ENCODE measurements at regions not wholly inside any gene's neighbourhood (a gene's known extent, or its start where the extent isn't known, plus 50 kb on each side); places are given as distances from the start of the nearest gene placed in this dataset.

DNA sequence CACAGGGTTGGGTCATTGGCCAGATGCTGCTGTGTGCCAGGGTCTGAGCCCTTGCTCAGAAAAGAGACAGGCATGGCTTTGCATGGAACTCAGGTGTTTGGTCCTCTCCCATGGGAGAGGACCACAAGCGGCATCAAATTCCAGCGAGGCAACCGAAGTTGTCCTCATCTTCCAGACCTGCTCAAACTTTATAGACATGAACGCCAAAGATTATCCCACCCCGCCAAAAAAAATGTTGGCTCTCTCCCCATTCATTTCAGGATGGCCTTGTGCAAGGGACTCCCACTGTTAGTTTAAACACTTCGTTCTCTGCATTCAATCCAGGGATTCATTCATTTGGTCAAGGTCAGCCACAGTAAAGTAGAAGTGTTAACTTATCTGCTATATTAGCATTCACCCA, 360.8 kb upstream of the ZFHX3 start:
- H3K4me3 ChIP-seq (ENCODE audit: low read depth in 2 of 2, low read length in 2 of 2) = no peak overlapping the region
- ChIA-PET CTCF (no interaction called here), POLR2A (no interaction called here)
- BruUV-seq (replicated peaks) = no TSS peak
- H3K27me3 ChIP-seq (ENCODE audit: control insufficient read depth, insufficient read depth, low read length) = no peaks in the 10 kb centered on the region; the same call in 1 of the 2 replicates
- in situ Hi-C loops (cut with HindIII; ENCODE audit: low pct_unique_long_range_greater_than_20kb, low sequenced_read_pairs) (no loop called here), intact Hi-C loops (cut with micrococcal nuclease; ENCODE audit: unreplicated experiment) (no loop called here)
- TF ChIP-seq TCF7L2 (IDR thresholded peaks at IDR 0.05; ENCODE audit: low read depth, low read length) = no peak
- no peak for TF ChIP-seq SIN3A (IDR thresholded peaks at IDR 0.05; ENCODE audit: borderline replicate concordance, insufficient read depth, low read depth, low read length)
- no peak for DNase-seq (ENCODE audit: low read depth, low spot score)
- no peaks in the 10 kb centered on the region for H3K36me3 ChIP-seq (ENCODE audit: control insufficient read depth, insufficient read depth, low read length)
- H3K27ac ChIP-seq (ENCODE audit: low read length) = no peak overlapping the region
- H3K4me1 ChIP-seq (ENCODE audit: control insufficient read depth, insufficient read depth, low read length) = no peaks in the 10 kb centered on the region
- ATAC-seq = no peak
- no peaks in the 10 kb centered on the region for H3K9me3 ChIP-seq (ENCODE audit: control insufficient read depth, insufficient read depth, low read depth, low read length)

DNA sequence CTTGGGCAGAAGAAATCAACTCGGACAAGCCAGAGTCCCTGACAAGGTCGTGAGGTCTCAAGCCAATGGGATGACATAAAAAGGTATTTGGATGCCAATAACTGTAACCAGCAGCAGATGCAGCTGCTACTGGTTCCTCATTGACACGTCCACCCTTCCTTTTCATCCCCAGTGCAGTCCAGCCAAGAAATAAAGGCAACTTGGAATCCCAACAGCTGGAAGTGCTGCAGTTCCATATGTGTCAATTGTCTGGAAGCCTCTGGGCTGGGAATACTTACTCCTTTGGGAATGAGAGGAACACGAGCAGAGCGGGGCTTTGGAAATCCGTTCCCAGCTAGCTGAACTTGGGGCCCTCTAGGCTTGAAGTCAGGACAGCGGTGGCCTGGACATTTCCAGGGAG, 360.4 kb upstream of the ZFHX3 start:
- no peaks in the 10 kb centered on the region for H3K4me1 ChIP-seq (ENCODE audit: control insufficient read depth, insufficient read depth, low read length)
- no peaks in the 10 kb centered on the region for H3K36me3 ChIP-seq (ENCODE audit: control insufficient read depth, insufficient read depth, low read length)
- intact Hi-C loops (cut with micrococcal nuclease; ENCODE audit: unreplicated experiment) (no loop called here), in situ Hi-C loops (cut with HindIII; ENCODE audit: low pct_unique_long_range_greater_than_20kb, low sequenced_read_pairs) (no loop called here)
- ChIA-PET POLR2A (no interaction called here), CTCF (no interaction called here)
- no peak overlapping the region for H3K27ac ChIP-seq (ENCODE audit: low read length)
- no TSS peak for BruUV-seq (replicated peaks)
- ATAC-seq (no peak), DNase-seq (ENCODE audit: low read depth, low spot score) (no peak)
- no peaks in the 10 kb centered on the region; the same call in 1 of the 2 replicates for H3K27me3 ChIP-seq (ENCODE audit: control insufficient read depth, insufficient read depth, low read length)
- no peak overlapping the region for H3K4me3 ChIP-seq (ENCODE audit: low read depth in 2 of 2, low read length in 2 of 2)
- TF ChIP-seq POLR2AphosphoS5 (IDR thresholded peaks at IDR 0.05; ENCODE audit: low read depth, low read length) (no peak), SIN3A (IDR thresholded peaks at IDR 0.05; ENCODE audit: borderline replicate concordance, insufficient read depth, low read depth, low read length) (no peak), TCF7L2 (IDR thresholded peaks at IDR 0.05; ENCODE audit: low read depth, low read length) (no peak)
- TF ChIP-seq, protein P1, sequence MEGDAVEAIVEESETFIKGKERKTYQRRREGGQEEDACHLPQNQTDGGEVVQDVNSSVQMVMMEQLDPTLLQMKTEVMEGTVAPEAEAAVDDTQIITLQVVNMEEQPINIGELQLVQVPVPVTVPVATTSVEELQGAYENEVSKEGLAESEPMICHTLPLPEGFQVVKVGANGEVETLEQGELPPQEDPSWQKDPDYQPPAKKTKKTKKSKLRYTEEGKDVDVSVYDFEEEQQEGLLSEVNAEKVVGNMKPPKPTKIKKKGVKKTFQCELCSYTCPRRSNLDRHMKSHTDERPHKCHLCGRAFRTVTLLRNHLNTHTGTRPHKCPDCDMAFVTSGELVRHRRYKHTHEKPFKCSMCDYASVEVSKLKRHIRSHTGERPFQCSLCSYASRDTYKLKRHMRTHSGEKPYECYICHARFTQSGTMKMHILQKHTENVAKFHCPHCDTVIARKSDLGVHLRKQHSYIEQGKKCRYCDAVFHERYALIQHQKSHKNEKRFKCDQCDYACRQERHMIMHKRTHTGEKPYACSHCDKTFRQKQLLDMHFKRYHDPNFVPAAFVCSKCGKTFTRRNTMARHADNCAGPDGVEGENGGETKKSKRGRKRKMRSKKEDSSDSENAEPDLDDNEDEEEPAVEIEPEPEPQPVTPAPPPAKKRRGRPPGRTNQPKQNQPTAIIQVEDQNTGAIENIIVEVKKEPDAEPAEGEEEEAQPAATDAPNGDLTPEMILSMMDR (IDR thresholded peaks at IDR 0.05) = no peak
- TF ChIP-seq, protein P2, sequence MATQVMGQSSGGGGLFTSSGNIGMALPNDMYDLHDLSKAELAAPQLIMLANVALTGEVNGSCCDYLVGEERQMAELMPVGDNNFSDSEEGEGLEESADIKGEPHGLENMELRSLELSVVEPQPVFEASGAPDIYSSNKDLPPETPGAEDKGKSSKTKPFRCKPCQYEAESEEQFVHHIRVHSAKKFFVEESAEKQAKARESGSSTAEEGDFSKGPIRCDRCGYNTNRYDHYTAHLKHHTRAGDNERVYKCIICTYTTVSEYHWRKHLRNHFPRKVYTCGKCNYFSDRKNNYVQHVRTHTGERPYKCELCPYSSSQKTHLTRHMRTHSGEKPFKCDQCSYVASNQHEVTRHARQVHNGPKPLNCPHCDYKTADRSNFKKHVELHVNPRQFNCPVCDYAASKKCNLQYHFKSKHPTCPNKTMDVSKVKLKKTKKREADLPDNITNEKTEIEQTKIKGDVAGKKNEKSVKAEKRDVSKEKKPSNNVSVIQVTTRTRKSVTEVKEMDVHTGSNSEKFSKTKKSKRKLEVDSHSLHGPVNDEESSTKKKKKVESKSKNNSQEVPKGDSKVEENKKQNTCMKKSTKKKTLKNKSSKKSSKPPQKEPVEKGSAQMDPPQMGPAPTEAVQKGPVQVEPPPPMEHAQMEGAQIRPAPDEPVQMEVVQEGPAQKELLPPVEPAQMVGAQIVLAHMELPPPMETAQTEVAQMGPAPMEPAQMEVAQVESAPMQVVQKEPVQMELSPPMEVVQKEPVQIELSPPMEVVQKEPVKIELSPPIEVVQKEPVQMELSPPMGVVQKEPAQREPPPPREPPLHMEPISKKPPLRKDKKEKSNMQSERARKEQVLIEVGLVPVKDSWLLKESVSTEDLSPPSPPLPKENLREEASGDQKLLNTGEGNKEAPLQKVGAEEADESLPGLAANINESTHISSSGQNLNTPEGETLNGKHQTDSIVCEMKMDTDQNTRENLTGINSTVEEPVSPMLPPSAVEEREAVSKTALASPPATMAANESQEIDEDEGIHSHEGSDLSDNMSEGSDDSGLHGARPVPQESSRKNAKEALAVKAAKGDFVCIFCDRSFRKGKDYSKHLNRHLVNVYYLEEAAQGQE (IDR thresholded peaks at IDR 0.05; ENCODE audit: insufficient read depth in 1 of 2, low read depth in 2 of 2, low read length in 1 of 2) = no peak
- no peaks in the 10 kb centered on the region for H3K9me3 ChIP-seq (ENCODE audit: control insufficient read depth, insufficient read depth, low read depth, low read length)

DNA sequence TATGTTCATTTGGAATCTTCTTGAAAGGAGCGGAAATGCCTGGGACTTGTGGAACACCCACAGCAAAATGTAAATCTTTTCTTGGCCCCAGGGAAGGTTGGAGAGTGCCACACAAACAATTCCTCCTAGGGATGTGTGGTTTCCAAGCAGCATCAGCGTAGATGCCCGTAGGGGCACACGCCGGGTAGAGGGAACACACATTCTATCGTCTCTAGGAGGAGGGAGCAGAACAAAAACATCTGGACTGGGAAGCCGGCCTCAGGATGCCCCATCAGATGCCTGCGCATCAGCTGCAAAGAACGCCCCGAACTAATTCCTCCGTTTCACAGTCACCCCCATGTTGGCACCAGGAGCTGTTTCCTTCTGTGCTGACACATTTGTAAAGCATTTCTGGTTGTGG, 357.9 kb upstream of the ZFHX3 start:
- Histone ChIP-seq H3K9me3 (ENCODE audit: control insufficient read depth, insufficient read depth, low read depth, low read length) (no peaks in the 10 kb centered on the region), H3K36me3 (ENCODE audit: control insufficient read depth, insufficient read depth, low read length) (no peaks in the 10 kb centered on the region), H3K4me1 (ENCODE audit: control insufficient read depth, insufficient read depth, low read length) (no peaks in the 10 kb centered on the region), H3K27ac (ENCODE audit: low read length) (no peak overlapping the region), H3K27me3 (ENCODE audit: control insufficient read depth, insufficient read depth, low read length) (no peaks in the 10 kb centered on the region; the same call in 1 of the 2 replicates), H3K4me3 (ENCODE audit: low read depth in 2 of 2, low read length in 2 of 2) (no peak overlapping the region)
- in situ Hi-C loops (cut with HindIII; ENCODE audit: low pct_unique_long_range_greater_than_20kb, low sequenced_read_pairs) (no loop called here), intact Hi-C loops (cut with micrococcal nuclease; ENCODE audit: unreplicated experiment) (no loop called here)
- ChIA-PET POLR2A (no interaction called here), CTCF (no interaction called here)
- DNase-seq (ENCODE audit: low read depth, low spot score) (no peak), ATAC-seq (no peak)
- TF ChIP-seq, protein P1 (IDR thresholded peaks at IDR 0.05) = no peak
- TF ChIP-seq TCF7L2 (IDR thresholded peaks at IDR 0.05; ENCODE audit: low read depth, low read length) = no peak
- TF ChIP-seq, protein P2 (IDR thresholded peaks at IDR 0.05; ENCODE audit: insufficient read depth in 1 of 2, low read depth in 2 of 2, low read length in 1 of 2) = no peak
- TF ChIP-seq SIN3A (IDR thresholded peaks at IDR 0.05; ENCODE audit: borderline replicate concordance, insufficient read depth, low read depth, low read length) = no peak
- TF ChIP-seq POLR2AphosphoS5 (IDR thresholded peaks at IDR 0.05; ENCODE audit: low read depth, low read length) = no peak
- BruUV-seq (replicated peaks) = no TSS peak

Data from Panc1 (cell line).